ENCODE measurements at regions not wholly inside any gene's neighbourhood (a gene's known extent, or its start where the extent isn't known, plus 50 kb on each side); places are given as distances from the start of the nearest gene placed in this dataset.

- TF ChIP-seq POLR2A (IDR thresholded peaks at IDR 0.05): no peak
- no peak for TF ChIP-seq CTCF (IDR thresholded peaks at IDR 0.05)
- intact Hi-C loops (cut with DNase I): no loop called here
- no peaks in the 10 kb centered on the region for H3K36me3 ChIP-seq (replicated peaks in 1 of 2; ENCODE audit: insufficient read depth in 1 of 2, low read depth in 2 of 2)
- no peak overlapping the region for H3K4me3 ChIP-seq
- DNase-seq (no peak), ATAC-seq (no peak)
- no peaks in the 10 kb centered on the region for H3K4me1 ChIP-seq
- no peaks in the 10 kb centered on the region for H3K9me3 ChIP-seq
- H3K27me3 ChIP-seq: no peaks in the 10 kb centered on the region
- H3K27ac ChIP-seq: no peak overlapping the region
Measured at GRCh38 chr4:140311257-140311835, 62.1 kb upstream of the SCOC start.

- no peaks in the 10 kb centered on the region for H3K36me3 ChIP-seq (replicated peaks in 1 of 2; ENCODE audit: insufficient read depth in 1 of 2, low read depth in 2 of 2)
- no peaks in the 10 kb centered on the region for H3K27me3 ChIP-seq
- 92 to 94% methylated on average over 1 of the region's 1 CpG for WGBS, 2 donors
- no peak for ATAC-seq
- peak in 1 of 4 donors; percentile 13 for DNase-seq
- no peaks in the 10 kb centered on the region for H3K9me3 ChIP-seq
- H3K27ac ChIP-seq: no peak overlapping the region
- no peak overlapping the region for H3K4me3 ChIP-seq
- intact Hi-C loops (cut with DNase I): no loop called here
- TF ChIP-seq POLR2A (IDR thresholded peaks at IDR 0.05) (no peak), CTCF (IDR thresholded peaks at IDR 0.05) (peak in 1 of 7 experiments; percentile 7)
- peaks cover 7% of the 10 kb centered on the region for H3K4me1 ChIP-seq
Measured at GRCh38 chr4:140309124-140309870, 64.1 kb upstream of the SCOC start.

GRCh38 chr4:140308366-140309123, 64.9 kb upstream of the SCOC start:
- ATAC-seq (peak; percentile 68), DNase-seq (peak in 3 of 4 donors; percentile 16 to 46 (median 32))
- Histone ChIP-seq H3K4me1 (peaks cover 7% of the 10 kb centered on the region), H3K36me3 (replicated peaks in 1 of 2; ENCODE audit: insufficient read depth in 1 of 2, low read depth in 2 of 2) (no peaks in the 10 kb centered on the region), H3K27ac (no peak overlapping the region), H3K27me3 (no peaks in the 10 kb centered on the region), H3K9me3 (no peaks in the 10 kb centered on the region), H3K4me3 (no peak overlapping the region)
- WGBS, 2 donors: 67 to 71% methylated on average over 11 of the region's 11 CpGs
- no peak for TF ChIP-seq POLR2A (IDR thresholded peaks at IDR 0.05)
- TF ChIP-seq CTCF (IDR thresholded peaks at IDR 0.05): no peak
- intact Hi-C loops (cut with DNase I): no loop called here

DNA sequence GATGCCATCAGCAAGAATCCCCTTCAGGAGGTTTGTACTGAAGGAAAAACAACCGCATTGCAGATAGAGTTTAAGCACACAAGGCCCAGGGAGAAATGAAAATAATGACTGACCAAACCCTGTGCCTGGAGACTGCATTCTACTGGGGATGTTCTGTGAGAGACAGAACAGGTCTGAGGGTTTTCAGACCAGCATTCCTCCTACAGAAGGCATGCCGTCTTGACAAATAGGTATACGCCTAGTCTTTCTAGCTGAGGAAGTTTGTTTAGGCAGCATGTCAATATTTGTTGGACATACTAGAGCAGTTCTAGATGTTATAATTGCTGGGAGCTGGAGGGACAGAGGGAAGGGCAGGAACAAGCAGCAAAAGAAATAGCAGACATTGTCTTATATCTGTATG, 68.4 kb upstream of the SCOC start:
- DNase-seq (no peak), ATAC-seq (peak; percentile 46)
- H3K4me1 ChIP-seq: peaks cover 7% of the 10 kb centered on the region
- TF ChIP-seq POLR2A (IDR thresholded peaks at IDR 0.05) (no peak), CTCF (IDR thresholded peaks at IDR 0.05) (no peak)
- no peaks in the 10 kb centered on the region for H3K9me3 ChIP-seq
- WGBS, 2 donors: 30 to 37% methylated on average over 3 of the region's 3 CpGs
- H3K27ac ChIP-seq: no peak overlapping the region
- intact Hi-C loops (cut with DNase I): no loop called here
- H3K27me3 ChIP-seq: no peaks in the 10 kb centered on the region
- H3K4me3 ChIP-seq: no peak overlapping the region
- H3K36me3 ChIP-seq (replicated peaks in 1 of 2; ENCODE audit: insufficient read depth in 1 of 2, low read depth in 2 of 2): no peaks in the 10 kb centered on the region

All from body of pancreas (tissue), 4 donors.